IMR-90 (cell line): ENCODE measurements at regions not wholly inside any gene's neighbourhood (a gene's known extent, or its start where the extent isn't known, plus 50 kb on each side); places are given as distances from the start of the nearest gene placed in this dataset.

Experiments
- FOS ChIP-seq: fragments of 150-350 bp; IDR thresholded peaks from 2 replicates; pipeline ENCODE4 v1.6.1; 2016; ENCODE audit warnings: low read depth, low read length
- MAFK ChIP-seq: IDR thresholded peaks from 2 replicates; pipeline ENCODE4 v1.6.1; 2012; ENCODE audit warnings: low read depth, low read length, improper control_type of control experiment
- MAZ ChIP-seq: IDR thresholded peaks from 2 replicates; pipeline ENCODE4 v1.6.1; 2012; ENCODE audit warnings: low read depth, mild to moderate bottlenecking, low read length, improper control_type of control experiment, moderate library complexity, borderline replicate concordance
- POLR2A ChIP-seq: IDR thresholded peaks from 2 replicates; pipeline ENCODE4 v1.6.1; 2012; ENCODE audit warnings: mild to moderate bottlenecking, low read depth, low read length
- RAD21 ChIP-seq: IDR thresholded peaks from 2 replicates; pipeline ENCODE4 v1.6.1; 2012; ENCODE audit warnings: low read length, improper control_type of control experiment
- SMC3 ChIP-seq: fragments of 150-350 bp; IDR thresholded peaks from 2 replicates; pipeline ENCODE4 v1.6.1; 2016; ENCODE audit warnings: low read depth, mild to moderate bottlenecking, antibody characterized with exemption, low read length, moderate library complexity
- USF2 ChIP-seq: fragments of 150-350 bp; IDR thresholded peaks from 2 replicates; pipeline ENCODE4 v1.6.1; 2017; ENCODE audit warnings: mild to moderate bottlenecking, antibody characterized with exemption, low read length, low read depth
- TF ChIP-seq, protein P1 (sequence below): conservative IDR thresholded peaks from 2 replicates; pipeline ENCODE4 v1.5.1; 2012; ENCODE audit warnings: mild to moderate bottlenecking, low read depth, low read length, improper control_type of control experiment

- TF ChIP-seq SMC3: no peak
- TF ChIP-seq MAZ: no peak
- TF ChIP-seq, protein P1, sequence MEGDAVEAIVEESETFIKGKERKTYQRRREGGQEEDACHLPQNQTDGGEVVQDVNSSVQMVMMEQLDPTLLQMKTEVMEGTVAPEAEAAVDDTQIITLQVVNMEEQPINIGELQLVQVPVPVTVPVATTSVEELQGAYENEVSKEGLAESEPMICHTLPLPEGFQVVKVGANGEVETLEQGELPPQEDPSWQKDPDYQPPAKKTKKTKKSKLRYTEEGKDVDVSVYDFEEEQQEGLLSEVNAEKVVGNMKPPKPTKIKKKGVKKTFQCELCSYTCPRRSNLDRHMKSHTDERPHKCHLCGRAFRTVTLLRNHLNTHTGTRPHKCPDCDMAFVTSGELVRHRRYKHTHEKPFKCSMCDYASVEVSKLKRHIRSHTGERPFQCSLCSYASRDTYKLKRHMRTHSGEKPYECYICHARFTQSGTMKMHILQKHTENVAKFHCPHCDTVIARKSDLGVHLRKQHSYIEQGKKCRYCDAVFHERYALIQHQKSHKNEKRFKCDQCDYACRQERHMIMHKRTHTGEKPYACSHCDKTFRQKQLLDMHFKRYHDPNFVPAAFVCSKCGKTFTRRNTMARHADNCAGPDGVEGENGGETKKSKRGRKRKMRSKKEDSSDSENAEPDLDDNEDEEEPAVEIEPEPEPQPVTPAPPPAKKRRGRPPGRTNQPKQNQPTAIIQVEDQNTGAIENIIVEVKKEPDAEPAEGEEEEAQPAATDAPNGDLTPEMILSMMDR: no peak
- TF ChIP-seq POLR2A: no peak
- no peak for TF ChIP-seq FOS
- TF ChIP-seq MAFK: no peak
- no peak for TF ChIP-seq USF2
- no peak for TF ChIP-seq RAD21
Measured at GRCh38 chr21:28832715-28833061, 160.0 kb downstream of the LTN1 start.
